Upper lobe of right lung (tissue), 1 donor: ENCODE measurements at regions not wholly inside any gene's neighbourhood (a gene's known extent, or its start where the extent isn't known, plus 50 kb on each side); places are given as distances from the start of the nearest gene placed in this dataset.

Experiments
- ATAC-seq: fragments of 200-7000 bp; cut with Tn5 transposase; one replicate; pipeline ENCODE4 v1.9.1; 2020; ENCODE audit warnings: mild to moderate bottlenecking, moderate library complexity
- DNase-seq: peaks from one replicate; pipeline ENCODE4 v3.0.0-alpha.2; 2020
- H3K27ac ChIP-seq: fragments of 200-600 bp; one replicate; pipeline ENCODE4 v1.8.0; 2022
- H3K27me3 ChIP-seq: fragments of 200-600 bp; one replicate; pipeline ENCODE4 v1.8.0; 2022; ENCODE audit warnings: mild to moderate bottlenecking
- H3K36me3 ChIP-seq: fragments of 200-600 bp; one replicate; pipeline ENCODE4 v1.8.0; 2022
- H3K4me1 ChIP-seq: fragments of 200-600 bp; one replicate; pipeline ENCODE4 v1.8.0; 2022
- H3K4me3 ChIP-seq: fragments of 200-600 bp; one replicate; pipeline ENCODE4 v1.8.0; 2022; ENCODE audit warnings: mild to moderate bottlenecking
- H3K9me3 ChIP-seq: fragments of 200-600 bp; one replicate; pipeline ENCODE4 v1.8.0; 2022
- CTCF ChIP-seq: fragments of 200-600 bp; IDR thresholded peaks from one replicate; pipeline ENCODE4 v1.8.0; 2022; ENCODE audit warnings: antibody characterized with exemption
- intact Hi-C: fragments of 100-400 bp; cut with DNase I; formaldehyde crosslinking; loops from one replicate; pipeline ENCODE4 v1.11.0; 2022
- donor health status: DM: no; HTN: yes; CAD: no; lungs with severe emphysema.

DNA sequence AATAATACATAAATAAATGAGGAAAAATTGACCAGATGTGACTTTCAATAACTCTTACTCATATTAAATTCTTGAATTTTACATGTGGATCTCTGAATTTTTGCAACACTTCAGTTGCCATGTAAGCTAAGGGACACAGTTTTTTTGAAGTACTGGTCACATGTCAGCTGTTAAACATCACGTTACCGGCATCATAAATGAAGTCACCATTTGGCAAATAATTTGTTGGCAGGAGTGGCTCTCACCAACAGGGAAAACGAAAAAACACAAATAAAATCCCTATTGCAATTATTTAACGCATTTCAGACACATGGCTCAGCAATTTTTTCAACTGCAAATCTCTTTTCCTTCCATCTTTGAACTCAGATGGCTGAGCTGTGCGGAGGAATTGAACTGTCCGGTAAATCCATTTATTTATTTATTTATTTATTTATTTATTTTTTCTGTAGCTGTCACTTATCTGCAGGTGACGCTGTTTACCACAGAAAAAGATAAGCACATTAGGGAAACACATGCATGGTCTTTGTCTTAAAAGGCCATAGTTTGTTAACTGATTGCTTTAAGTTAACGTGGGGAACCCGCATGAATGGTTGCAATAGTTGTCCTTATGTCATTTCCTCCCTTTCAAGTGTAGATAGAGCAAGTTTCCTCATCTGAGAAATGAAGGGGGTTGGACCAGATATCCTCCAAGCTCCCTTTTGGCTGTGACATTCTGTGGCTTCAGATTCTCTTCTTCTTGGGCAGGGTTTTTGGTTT, 64.7 kb upstream of the JAZF1 start:
- DNase-seq = no peak
- intact Hi-C loops = no loop called here
- no peaks in the 10 kb centered on the region for H3K27me3 ChIP-seq
- TF ChIP-seq CTCF = no peak
- no peak for ATAC-seq
- no peak overlapping the region for H3K4me3 ChIP-seq
- no peak overlapping the region for H3K27ac ChIP-seq
- no peaks in the 10 kb centered on the region for H3K9me3 ChIP-seq
- H3K4me1 ChIP-seq = no peaks in the 10 kb centered on the region
- no peaks in the 10 kb centered on the region for H3K36me3 ChIP-seq

GRCh38 chr7:28246921-28247461, 66.4 kb upstream of the JAZF1 start:
- no peaks in the 10 kb centered on the region for H3K9me3 ChIP-seq
- no peak for TF ChIP-seq CTCF
- intact Hi-C loops = no loop called here
- no peaks in the 10 kb centered on the region for H3K27me3 ChIP-seq
- no peak for DNase-seq
- no peaks in the 10 kb centered on the region for H3K36me3 ChIP-seq
- no peaks in the 10 kb centered on the region for H3K4me1 ChIP-seq
- H3K4me3 ChIP-seq = no peak overlapping the region
- H3K27ac ChIP-seq = no peak overlapping the region
- no peak for ATAC-seq

DNA sequence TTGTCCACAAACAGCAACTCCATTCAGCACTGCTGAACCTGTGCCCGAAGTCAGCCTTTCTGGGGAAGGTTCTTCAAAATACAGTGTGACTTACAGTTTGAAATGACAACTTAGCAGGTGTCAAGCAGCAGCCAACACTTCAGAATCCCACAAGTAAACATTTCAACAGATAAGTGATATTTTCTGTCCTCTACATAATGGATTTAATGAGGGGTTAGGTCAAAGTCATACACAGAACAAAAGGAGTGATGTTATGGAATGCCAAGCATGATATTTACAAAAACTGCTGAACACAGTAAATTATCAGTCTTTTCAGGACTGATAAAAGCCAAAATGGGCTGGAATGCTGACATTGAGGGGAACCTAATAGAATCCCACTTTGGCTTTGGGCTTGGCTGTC, 77.6 kb upstream of the JAZF1 start:
- Histone ChIP-seq H3K27me3 (no peaks in the 10 kb centered on the region), H3K36me3 (no peaks in the 10 kb centered on the region), H3K27ac (no peak overlapping the region), H3K4me3 (no peak overlapping the region), H3K9me3 (no peaks in the 10 kb centered on the region), H3K4me1 (no peaks in the 10 kb centered on the region)
- DNase-seq (no peak), ATAC-seq (no peak)
- no peak for TF ChIP-seq CTCF
- intact Hi-C loops = no loop called here

DNA sequence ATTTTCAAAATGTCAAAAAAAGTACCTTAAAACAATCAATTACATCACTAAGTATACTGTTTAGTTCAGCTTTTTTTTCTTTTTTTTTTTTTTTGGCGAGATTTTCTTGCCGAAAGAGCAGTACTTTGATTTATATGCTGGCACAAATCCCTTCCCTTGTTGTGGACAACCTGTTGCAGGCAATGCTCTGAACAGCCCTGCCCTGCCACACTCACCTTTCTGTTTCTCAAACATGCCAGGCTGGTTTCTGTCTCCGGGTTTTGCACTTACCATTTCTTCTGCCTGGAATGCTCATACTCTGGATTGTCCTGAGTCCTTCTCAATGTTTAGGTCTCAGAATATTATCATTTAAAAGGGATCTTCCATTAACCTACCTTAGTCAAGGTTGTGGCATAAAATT, 80.4 kb upstream of the JAZF1 start:
- no peak for TF ChIP-seq CTCF
- Histone ChIP-seq H3K27ac (no peak overlapping the region), H3K27me3 (no peaks in the 10 kb centered on the region), H3K36me3 (no peaks in the 10 kb centered on the region), H3K4me1 (no peaks in the 10 kb centered on the region), H3K4me3 (no peak overlapping the region), H3K9me3 (no peaks in the 10 kb centered on the region)
- ATAC-seq = no peak
- intact Hi-C loops = no loop called here
- DNase-seq = no peak

- H3K9me3 ChIP-seq = no peaks in the 10 kb centered on the region
- H3K27me3 ChIP-seq = no peaks in the 10 kb centered on the region
- H3K4me1 ChIP-seq = no peaks in the 10 kb centered on the region
- no peak overlapping the region for H3K4me3 ChIP-seq
- intact Hi-C loops = no loop called here
- no peaks in the 10 kb centered on the region for H3K36me3 ChIP-seq
- no peak for DNase-seq
- TF ChIP-seq CTCF = no peak
- no peak for ATAC-seq
- no peak overlapping the region for H3K27ac ChIP-seq
These were observed 83.2 kb upstream of the JAZF1 start for GRCh38 chr7:28263622-28264271.
